ENCODE measurements at regions not wholly inside any gene's neighbourhood (a gene's known extent, or its start where the extent isn't known, plus 50 kb on each side); places are given as distances from the start of the nearest gene placed in this dataset.

- Histone ChIP-seq H3K9me3 (replicated peaks; ENCODE audit: control insufficient read depth, insufficient read depth, low read length) (peaks cover 2% of the 10 kb centered on the region), H3K79me2 (ENCODE audit: control insufficient read depth, insufficient read depth, low read length) (no peaks in the 10 kb centered on the region), H3K27me3 (ENCODE audit: control insufficient read depth in 2 of 2, insufficient read depth in 2 of 2, low read length in 2 of 2) (no peaks in the 10 kb centered on the region), H2AFZ (ENCODE audit: low read depth, low read length) (no peak overlapping the region), H3K36me3 (ENCODE audit: control insufficient read depth in 2 of 2, extremely low read depth in 1 of 2, insufficient read depth in 2 of 2, low read length in 2 of 2) (no peaks in the 10 kb centered on the region), H3K27ac (ENCODE audit: insufficient read depth, low read depth, low read length) (no peak overlapping the region), H3K9me1 (replicated peaks; ENCODE audit: control insufficient read depth, extremely low read depth, insufficient read depth, low read length) (no peaks in the 10 kb centered on the region), H3K4me3 (replicated peaks in 1 of 3; ENCODE audit: insufficient read depth in 1 of 3, low read depth in 1 of 3, low read length in 3 of 3) (no peak overlapping the region), H3K9ac (replicated peaks; ENCODE audit: extremely low read depth, insufficient read depth, low read length) (no peak overlapping the region), H3K4me1 (ENCODE audit: control insufficient read depth, extremely low read depth, insufficient read depth, low read length) (no peaks in the 10 kb centered on the region), H3K4me2 (ENCODE audit: insufficient read depth, low read length) (no peak overlapping the region), H4K20me1 (replicated peaks; ENCODE audit: control insufficient read depth, extremely low read depth, insufficient read depth, low read length) (no peaks in the 10 kb centered on the region)
- CTCF ChIA-PET: no interaction called here
- no peak for TF ChIP-seq POLR2AphosphoS5 (IDR thresholded peaks at IDR 0.05; ENCODE audit: insufficient read depth, low read depth, low read length)
- TF ChIP-seq EZH2 (IDR thresholded peaks at IDR 0.05; ENCODE audit: borderline replicate concordance, low read depth, low read length, severe bottlenecking): no peak
- TF ChIP-seq JUN (IDR thresholded peaks at IDR 0.05; ENCODE audit: borderline replicate concordance, insufficient read depth, insufficient read length, low read depth): no peak
- TF ChIP-seq FOS (IDR thresholded peaks at IDR 0.05; ENCODE audit: borderline replicate concordance, insufficient read depth, low read length): no peak
- no peak for TF ChIP-seq GATA2 (IDR thresholded peaks at IDR 0.05; ENCODE audit: insufficient read depth, insufficient read length, low read depth, low read length)
- TF ChIP-seq CTCF (IDR thresholded peaks at IDR 0.05; ENCODE audit: extremely low read depth in 1 of 2, insufficient read depth in 1 of 2, low read depth in 1 of 2, low read length in 2 of 2): no peak
- no peak for TF ChIP-seq MAX (IDR thresholded peaks at IDR 0.05; ENCODE audit: insufficient read depth, insufficient read length)
- TF ChIP-seq MYC (IDR thresholded peaks at IDR 0.05; ENCODE audit: low read depth, low read length): no peak
- no peak for TF ChIP-seq POLR2A (IDR thresholded peaks at IDR 0.05; ENCODE audit: low read depth, low read length)
- no TSS peak for BruUV-seq (replicated peaks)
- dilution Hi-C loops (cut with MboI; ENCODE audit: extremely low pct_ligation_motif_present, low sequenced_read_pairs) (no loop called here), intact Hi-C loops (cut with micrococcal nuclease) (no loop called here)
- DNase-seq (ENCODE audit: low read depth, low spot score) (no peak), FAIRE-seq (no peak)
- POLR2A ChIA-PET: no interaction called here
These were observed 176.3 kb upstream of the ASIC2 start for GRCh38 chr17:33469421-33469820.

Measured in endothelial cell of umbilical vein (primary cell).